ENCODE measurements at regions not wholly inside any gene's neighbourhood (a gene's known extent, or its start where the extent isn't known, plus 50 kb on each side); places are given as distances from the start of the nearest gene placed in this dataset.

DNA sequence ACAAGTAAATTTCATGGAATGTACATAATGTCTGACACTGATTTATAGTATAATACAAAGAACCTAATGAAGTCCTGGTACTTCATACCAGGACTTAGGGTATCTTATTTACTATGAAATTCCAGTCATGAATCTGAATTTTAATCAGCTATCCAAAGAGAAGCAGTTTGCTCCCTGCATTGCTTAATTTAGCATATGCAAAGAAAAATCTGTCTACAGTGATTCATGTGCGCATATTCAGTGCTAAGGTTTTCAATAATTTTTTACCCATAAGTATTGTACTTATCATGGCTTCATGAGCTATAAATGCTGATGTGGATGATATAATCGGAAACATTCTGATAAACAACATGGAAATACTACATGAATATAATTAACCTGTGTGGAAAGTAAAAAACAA lies 185.6 kb upstream of the ARHGAP42 start:
- no peaks in the 10 kb centered on the region for H3K4me1 ChIP-seq (ENCODE audit: control insufficient read depth in 2 of 3, insufficient read depth in 2 of 3, low read depth in 1 of 3, low read length in 3 of 3)
- H3K27ac ChIP-seq (ENCODE audit: low read depth in 2 of 2, low read length in 2 of 2): no peak overlapping the region
- FAIRE-seq (no peak), DNase-seq (no peak)
- intact Hi-C loops (cut with DNase I): no loop called here
- no peaks in the 10 kb centered on the region for H3K36me3 ChIP-seq (ENCODE audit: control insufficient read depth in 2 of 3, insufficient read depth in 3 of 3, low read length in 3 of 3)
- TF ChIP-seq, protein P1, sequence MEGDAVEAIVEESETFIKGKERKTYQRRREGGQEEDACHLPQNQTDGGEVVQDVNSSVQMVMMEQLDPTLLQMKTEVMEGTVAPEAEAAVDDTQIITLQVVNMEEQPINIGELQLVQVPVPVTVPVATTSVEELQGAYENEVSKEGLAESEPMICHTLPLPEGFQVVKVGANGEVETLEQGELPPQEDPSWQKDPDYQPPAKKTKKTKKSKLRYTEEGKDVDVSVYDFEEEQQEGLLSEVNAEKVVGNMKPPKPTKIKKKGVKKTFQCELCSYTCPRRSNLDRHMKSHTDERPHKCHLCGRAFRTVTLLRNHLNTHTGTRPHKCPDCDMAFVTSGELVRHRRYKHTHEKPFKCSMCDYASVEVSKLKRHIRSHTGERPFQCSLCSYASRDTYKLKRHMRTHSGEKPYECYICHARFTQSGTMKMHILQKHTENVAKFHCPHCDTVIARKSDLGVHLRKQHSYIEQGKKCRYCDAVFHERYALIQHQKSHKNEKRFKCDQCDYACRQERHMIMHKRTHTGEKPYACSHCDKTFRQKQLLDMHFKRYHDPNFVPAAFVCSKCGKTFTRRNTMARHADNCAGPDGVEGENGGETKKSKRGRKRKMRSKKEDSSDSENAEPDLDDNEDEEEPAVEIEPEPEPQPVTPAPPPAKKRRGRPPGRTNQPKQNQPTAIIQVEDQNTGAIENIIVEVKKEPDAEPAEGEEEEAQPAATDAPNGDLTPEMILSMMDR (IDR thresholded peaks at IDR 0.05; ENCODE audit: borderline replicate concordance, extremely low read depth, insufficient read depth): no peak
- no peak overlapping the region for H3K4me3 ChIP-seq (ENCODE audit: low read length in 3 of 3)
- H3K9ac ChIP-seq (ENCODE audit: low read length in 3 of 3): no peak overlapping the region
- peaks cover 0 to 1% (median 0%) of the 10 kb centered on the region in 3 donors for H3K9me3 ChIP-seq (ENCODE audit: control insufficient read depth in 2 of 3, insufficient read depth in 1 of 3, low read length in 3 of 3)
- no peaks in the 10 kb centered on the region for H3K27me3 ChIP-seq (ENCODE audit: control insufficient read depth, insufficient read depth, low read length)

DNA sequence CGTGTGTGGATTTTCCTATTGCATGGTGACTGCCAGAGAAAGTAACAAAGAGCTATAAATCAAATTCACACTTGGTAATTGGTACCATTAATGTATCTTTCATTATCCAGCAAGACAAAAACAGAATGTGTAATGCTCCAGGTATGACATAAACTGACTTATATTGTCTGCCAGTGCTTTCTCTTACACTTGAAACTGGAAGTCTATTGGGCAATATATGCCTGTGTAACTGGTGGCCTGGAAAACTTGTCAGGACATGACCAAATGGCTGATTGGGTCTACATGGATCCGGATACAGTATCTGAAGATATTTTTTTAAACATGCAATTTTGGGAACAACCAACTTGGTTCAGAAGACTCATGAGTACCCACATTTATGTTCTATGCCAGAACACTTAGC lies 174.6 kb upstream of the ARHGAP42 start:
- TF ChIP-seq, protein P1 (IDR thresholded peaks at IDR 0.05; ENCODE audit: borderline replicate concordance, extremely low read depth, insufficient read depth): no peak
- no peak for DNase-seq
- intact Hi-C loops (cut with DNase I): no loop called here

DNA sequence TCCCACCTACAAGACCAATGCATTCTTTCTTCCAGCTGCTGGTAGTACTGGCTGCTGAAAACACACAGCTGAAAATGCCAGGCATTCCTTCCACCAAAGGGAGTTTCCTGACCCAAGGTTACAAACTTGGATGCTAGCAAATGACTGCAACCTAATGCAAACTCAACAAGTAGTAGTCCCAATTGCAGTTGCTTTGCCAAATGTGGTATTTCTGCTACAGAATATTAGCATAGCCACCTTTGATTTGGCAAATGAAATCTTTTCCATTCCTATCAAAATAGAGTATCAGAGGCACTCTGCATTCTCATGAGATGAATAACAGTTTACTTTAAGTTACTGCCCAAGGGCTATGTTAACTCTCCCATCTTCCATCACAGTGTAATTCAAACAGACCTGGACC lies 172.0 kb upstream of the ARHGAP42 start:
- TF ChIP-seq, protein P1 (IDR thresholded peaks at IDR 0.05; ENCODE audit: borderline replicate concordance, extremely low read depth, insufficient read depth): no peak
- Histone ChIP-seq H3K27me3 (ENCODE audit: control insufficient read depth, insufficient read depth, low read length) (no peaks in the 10 kb centered on the region), H3K36me3 (ENCODE audit: control insufficient read depth in 2 of 3, insufficient read depth in 3 of 3, low read length in 3 of 3) (no peaks in the 10 kb centered on the region), H3K9ac (ENCODE audit: low read length in 3 of 3) (no peak overlapping the region), H3K27ac (ENCODE audit: low read depth in 2 of 2, low read length in 2 of 2) (no peak overlapping the region), H3K4me1 (ENCODE audit: control insufficient read depth in 2 of 3, insufficient read depth in 2 of 3, low read depth in 1 of 3, low read length in 3 of 3) (no peaks in the 10 kb centered on the region), H3K9me3 (ENCODE audit: control insufficient read depth in 2 of 3, insufficient read depth in 1 of 3, low read length in 3 of 3) (peaks cover 0 to 5% (median 0%) of the 10 kb centered on the region in 3 donors), H3K4me3 (ENCODE audit: low read length in 3 of 3) (no peak overlapping the region)
- FAIRE-seq: no peak
- intact Hi-C loops (cut with DNase I): no loop called here
- DNase-seq: peak in 2 of 5 donors; percentile 32 to 53

More for the DNA sequence above, 174.6 kb upstream of the ARHGAP42 start:
- FAIRE-seq: no peak
- no peaks in the 10 kb centered on the region for H3K27me3 ChIP-seq (ENCODE audit: control insufficient read depth, insufficient read depth, low read length)
- H3K4me1 ChIP-seq (ENCODE audit: control insufficient read depth in 2 of 3, insufficient read depth in 2 of 3, low read depth in 1 of 3, low read length in 3 of 3): no peaks in the 10 kb centered on the region
- no peaks in the 10 kb centered on the region for H3K36me3 ChIP-seq (ENCODE audit: control insufficient read depth in 2 of 3, insufficient read depth in 3 of 3, low read length in 3 of 3)
- no peak overlapping the region for H3K9ac ChIP-seq (ENCODE audit: low read length in 3 of 3)
- no peak overlapping the region for H3K4me3 ChIP-seq (ENCODE audit: low read length in 3 of 3)
- H3K9me3 ChIP-seq (ENCODE audit: control insufficient read depth in 2 of 3, insufficient read depth in 1 of 3, low read length in 3 of 3): no peaks in the 10 kb centered on the region
- H3K27ac ChIP-seq (ENCODE audit: low read depth in 2 of 2, low read length in 2 of 2): no peak overlapping the region

DNA sequence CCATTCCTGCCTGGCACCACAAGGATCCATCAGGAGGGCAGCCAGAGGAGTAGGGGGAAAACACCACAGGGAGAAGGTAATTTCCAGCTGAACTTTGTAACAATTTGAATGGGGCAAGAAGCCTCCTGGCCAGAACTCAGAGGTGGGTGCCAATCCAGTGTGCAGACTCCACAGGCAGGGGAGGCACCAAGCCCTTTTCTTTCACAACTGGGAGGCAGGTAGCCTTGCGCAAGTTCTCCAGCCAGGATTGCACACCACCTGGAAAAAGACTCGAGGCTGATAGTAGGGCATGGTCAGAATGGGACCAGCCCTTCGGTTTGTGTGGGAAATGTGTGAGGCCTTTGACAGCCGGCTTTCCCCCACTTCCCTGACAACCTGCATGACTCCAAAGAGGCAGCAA lies 161.9 kb upstream of the ARHGAP42 start:
- Histone ChIP-seq H3K36me3 (ENCODE audit: control insufficient read depth in 2 of 3, insufficient read depth in 3 of 3, low read length in 3 of 3) (no peaks in the 10 kb centered on the region), H3K9me3 (ENCODE audit: control insufficient read depth in 2 of 3, insufficient read depth in 1 of 3, low read length in 3 of 3) (peaks cover 0 to 15% (median 3%) of the 10 kb centered on the region in 3 donors), H3K9ac (ENCODE audit: low read length in 3 of 3) (no peak overlapping the region), H3K4me3 (ENCODE audit: low read length in 3 of 3) (no peak overlapping the region), H3K4me1 (ENCODE audit: control insufficient read depth in 2 of 3, insufficient read depth in 2 of 3, low read depth in 1 of 3, low read length in 3 of 3) (no peaks in the 10 kb centered on the region), H3K27me3 (ENCODE audit: control insufficient read depth, insufficient read depth, low read length) (no peaks in the 10 kb centered on the region), H3K27ac (ENCODE audit: low read depth in 2 of 2, low read length in 2 of 2) (no peak overlapping the region)
- intact Hi-C loops (cut with DNase I): no loop called here
- DNase-seq (no peak), FAIRE-seq (no peak)
- TF ChIP-seq, protein P1 (IDR thresholded peaks at IDR 0.05; ENCODE audit: borderline replicate concordance, extremely low read depth, insufficient read depth): no peak
